Glomerular endothelial cell (primary cell): ENCODE measurements at regions not wholly inside any gene's neighbourhood (a gene's known extent, or its start where the extent isn't known, plus 50 kb on each side); places are given as distances from the start of the nearest gene placed in this dataset.

Experiments used
- DNase-seq: peaks from one replicate; pipeline ENCODE4 v3.0.0-alpha.2; 2011; ENCODE audit warnings: low read depth, low spot score; ENCODE audit errors: extremely low read depth

DNA sequence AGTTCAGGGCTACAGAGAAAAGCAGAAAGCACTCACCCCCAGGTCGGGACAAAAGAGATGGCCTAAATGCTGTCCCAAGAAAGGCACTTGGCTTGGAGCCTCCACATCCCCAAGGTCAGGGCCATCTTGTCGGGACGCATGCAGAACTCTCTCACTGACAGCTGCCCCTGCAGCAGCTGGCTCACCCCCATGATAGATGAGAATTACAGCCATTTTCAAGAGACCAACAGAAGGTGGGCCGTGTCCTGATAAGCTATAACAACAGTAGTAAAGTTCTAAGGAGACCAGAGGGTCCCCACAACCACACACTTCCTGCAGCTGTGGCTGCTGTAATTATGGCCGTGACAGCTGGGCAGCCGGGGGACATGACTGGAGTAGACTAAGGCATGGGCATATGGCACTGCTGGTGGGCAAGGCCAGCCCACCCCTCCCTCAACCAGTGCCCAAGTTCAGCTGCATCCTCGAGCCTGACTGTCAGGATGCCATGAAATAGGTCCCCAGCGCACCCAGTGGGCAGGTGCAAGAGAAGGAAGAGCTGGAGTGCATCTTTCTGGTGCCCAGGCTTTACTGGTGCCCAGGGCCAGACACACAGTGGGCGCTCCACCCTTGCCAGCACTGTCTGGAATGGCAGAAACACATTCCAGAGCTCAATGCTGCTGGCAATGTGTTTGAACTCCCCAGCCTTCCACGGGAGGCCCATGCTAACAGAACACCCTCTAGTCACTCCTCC lies 436.7 kb upstream of the ZNF507 start:
- no peak for DNase-seq

GRCh38 chr19:31910224-31910623 lies 435.2 kb upstream of the ZNF507 start:
- DNase-seq: no peak

DNA sequence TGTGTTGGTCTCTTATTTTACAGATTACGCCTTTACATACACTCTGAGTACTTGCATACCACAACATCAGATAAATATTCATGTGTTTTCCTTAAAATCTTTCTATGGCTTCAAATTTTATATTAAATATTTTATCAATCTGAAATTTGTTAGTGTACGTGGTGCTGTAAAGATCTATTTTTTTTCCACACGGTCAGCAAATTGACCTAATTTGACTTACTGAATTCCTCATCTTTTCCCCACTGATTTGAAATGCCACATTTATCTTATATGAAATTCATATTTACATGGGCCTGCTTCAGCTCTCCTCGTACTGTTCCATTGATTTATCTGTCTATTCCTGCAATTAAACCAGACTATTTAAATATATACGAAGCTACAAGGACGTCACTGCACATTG lies 433.8 kb upstream of the ZNF507 start:
- DNase-seq: no peak

DNA sequence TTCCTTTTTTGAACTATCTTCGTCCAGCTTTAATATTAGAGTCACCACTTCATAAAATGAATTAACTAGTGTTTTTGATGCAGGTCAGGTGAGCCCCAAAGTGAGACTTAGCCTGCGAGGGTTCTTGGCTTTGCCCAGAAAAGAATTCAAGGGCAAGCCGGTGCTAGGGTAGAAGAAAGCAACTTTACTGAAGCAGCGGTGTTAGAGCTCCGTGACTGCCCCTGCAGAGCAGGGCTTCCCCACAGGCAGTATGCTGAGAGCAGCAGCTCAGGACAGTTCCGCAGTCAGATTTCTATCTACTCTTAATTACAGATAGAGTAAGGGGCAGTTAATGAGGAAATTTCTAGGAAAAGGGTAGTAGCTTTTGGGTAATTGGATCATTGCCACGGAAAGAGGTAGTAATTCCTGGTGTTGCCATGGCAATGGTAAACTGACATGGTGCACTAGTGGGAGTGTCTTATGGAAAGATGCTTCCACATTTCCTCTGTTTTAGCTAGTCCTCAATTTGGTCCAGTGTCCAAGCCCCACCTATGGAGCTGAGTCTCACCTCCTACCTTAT lies 432.2 kb upstream of the ZNF507 start:
- DNase-seq: no peak

GRCh38 chr19:31930401-31930800 lies 415.0 kb upstream of the ZNF507 start:
- no peak for DNase-seq

- DNase-seq: no peak
These were observed 407.4 kb upstream of the ZNF507 start for GRCh38 chr19:31937983-31938382.

DNA sequence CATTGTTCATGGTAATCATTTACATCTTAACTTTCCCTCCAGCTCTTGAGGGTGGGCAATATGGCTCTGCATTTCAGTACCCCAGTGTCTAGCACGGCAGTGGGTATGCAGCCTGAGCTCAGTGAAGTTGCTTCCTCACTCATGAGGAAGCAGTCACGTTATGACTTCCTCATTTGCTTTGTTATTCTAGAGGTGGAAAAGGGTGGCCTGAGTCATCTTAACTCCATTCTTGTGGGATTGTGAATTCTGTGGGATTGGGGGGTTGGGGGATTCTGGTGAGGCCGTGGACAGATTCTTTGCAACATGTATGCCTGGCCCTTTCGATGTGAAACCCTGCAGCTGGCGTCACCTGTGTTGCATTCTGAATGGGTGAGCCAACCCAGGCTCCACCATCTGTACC lies 406.7 kb upstream of the ZNF507 start:
- DNase-seq: no peak

- no peak for DNase-seq
These were observed 405.0 kb upstream of the ZNF507 start for GRCh38 chr19:31940396-31940795.

DNA sequence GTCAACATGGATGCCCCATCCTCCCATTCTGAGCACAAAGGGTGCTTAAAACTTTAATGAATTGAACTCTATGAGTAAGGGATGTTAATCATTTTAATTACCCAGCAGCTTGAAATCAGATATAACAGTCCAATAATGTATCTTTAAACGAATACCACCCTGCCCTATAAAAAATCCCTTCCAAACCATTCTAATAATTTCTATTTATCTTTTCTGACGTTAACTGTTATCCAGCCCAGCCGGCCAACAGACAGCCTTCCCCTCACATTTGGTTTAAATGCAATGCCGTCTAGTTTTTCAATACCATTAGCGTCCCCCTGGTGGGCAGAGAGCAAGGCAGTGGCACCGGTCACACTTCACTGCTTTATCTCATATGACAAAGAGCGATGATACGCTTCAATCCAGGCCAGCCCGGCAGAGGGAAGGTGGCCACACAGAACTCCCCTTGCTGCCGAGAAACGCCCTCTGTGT lies 402.2 kb upstream of the ZNF507 start:
- DNase-seq: no peak

- no peak for DNase-seq
These were observed 401.6 kb upstream of the ZNF507 start for GRCh38 chr19:31943778-31944177.

- DNase-seq: no peak
These were observed 401.1 kb upstream of the ZNF507 start for GRCh38 chr19:31944326-31944725.

DNA sequence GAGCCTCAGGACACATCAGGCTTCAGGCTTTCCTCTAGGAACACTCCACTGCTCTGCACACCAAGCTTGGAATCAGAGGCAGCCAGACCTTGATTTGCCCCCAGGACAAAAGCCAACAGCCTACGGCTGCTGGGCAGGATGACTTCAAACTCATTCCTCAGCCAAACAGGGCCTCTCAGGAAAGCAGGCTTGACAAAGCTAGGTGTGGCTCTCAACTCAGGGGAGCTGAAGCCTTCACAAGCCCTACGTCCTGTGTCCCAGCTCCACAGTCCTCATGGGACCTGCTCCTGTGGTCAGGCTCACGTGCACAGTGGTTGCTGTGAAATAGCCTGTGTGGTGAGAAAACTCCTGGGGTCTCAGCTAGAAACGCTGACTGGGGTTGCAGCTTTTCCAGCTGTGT lies 398.9 kb upstream of the ZNF507 start:
- no peak for DNase-seq

DNA sequence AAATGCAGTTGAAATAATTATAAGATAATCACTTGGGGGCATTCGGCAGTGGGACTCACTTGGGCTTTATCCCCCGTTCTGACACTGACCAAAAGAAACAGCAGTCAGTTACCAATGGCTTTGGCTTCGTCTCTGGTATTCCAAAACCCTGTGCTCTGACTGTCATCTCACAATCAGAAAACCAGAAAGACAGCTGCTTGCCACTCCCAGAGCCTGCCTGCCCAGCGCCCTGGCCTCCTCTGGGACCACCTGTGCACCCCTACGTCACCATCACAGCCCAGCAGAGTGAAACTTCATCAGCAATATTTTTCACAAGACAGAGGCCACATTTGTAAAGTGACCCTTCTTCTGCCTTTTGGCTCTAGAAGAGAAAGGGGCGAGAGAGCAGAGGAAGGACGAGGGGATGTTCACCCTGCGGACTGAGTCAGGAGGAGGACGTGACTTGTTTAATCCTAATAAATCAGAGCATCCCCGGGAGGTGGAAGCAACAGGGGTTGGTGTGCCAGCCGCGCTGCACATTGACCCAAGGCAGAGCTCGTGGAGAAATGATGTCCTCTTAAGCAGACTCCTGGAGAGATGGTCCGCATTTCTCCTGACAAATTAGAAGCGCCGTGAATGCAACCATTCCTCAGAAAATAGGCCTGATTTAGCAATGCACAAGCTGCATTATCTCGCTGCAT lies 397.8 kb upstream of the ZNF507 start:
- DNase-seq: no peak

GRCh38 chr19:31952693-31953092 lies 392.7 kb upstream of the ZNF507 start:
- no peak for DNase-seq

GRCh38 chr19:31955061-31955460 lies 390.3 kb upstream of the ZNF507 start:
- DNase-seq: no peak

GRCh38 chr19:31955884-31956283 lies 389.5 kb upstream of the ZNF507 start:
- DNase-seq: no peak

DNA sequence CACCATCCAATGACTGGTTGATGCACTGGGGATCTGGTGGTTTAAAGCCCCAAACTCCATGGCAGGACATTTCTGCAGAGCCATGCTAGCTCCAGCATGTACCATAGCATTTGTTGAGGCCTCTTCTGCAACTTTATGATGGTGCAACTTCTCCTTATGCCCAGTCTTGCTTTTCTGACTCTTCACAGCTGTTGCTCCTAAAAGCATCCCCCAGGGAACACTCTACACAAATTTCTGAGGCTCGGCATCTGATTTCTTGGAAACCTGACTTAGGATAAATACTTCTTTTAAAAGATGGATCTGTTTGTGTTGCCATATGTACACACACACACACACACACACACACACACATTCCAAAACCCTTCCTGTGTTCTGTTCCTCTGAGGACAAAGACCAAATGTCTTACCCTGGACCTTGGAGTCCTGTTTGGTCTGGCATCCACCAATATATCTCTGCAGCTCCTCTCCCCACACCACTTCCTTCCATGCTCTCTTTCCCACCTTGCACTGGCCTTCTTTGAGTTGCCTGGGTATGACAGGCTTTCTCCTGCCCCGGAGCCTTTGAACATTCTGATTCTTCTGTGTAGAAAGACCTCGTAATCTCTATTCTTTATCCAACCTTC lies 388.5 kb upstream of the ZNF507 start:
- no peak for DNase-seq

DNA sequence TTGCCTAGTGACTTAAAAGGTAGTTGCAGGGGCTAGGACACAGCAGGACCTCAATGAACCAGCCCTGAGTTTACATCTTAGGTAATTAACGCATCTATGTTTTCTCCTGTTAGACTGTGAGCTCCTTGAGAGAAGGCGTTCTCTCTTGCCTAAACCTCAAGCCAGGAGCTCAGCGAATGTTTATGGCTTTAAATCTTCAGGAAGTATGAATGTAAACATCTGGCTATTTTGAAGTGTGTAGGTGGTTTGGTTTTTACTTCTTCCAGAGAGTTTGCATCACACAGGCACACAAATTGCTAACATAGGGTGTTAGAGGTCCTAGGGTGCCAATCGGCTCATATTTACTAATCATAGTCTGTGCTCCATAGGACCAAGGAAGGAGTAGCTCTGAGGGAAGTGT lies 387.7 kb upstream of the ZNF507 start:
- no peak for DNase-seq

DNA sequence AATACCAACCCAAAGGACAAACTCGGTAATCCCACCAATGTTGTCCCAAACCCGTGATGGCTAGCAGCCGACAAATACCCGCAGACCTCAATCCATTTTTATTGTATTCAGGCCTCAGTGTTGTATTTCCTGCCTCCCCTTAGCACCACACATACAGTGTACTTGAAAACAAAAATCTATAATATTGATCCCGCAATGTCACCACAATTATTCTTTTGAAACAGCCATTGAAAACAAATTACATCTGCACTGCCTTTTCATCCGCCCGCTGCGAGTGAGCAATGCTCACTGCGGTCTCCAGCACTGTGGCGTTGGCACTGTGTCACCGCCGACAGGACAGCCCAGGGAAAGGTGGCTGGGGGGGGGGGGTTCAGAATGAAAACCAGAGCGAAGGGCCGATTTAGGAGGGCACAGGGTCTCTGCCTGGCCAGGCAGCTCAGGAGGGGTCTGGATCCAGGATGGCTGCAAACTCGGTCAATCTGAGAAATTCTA lies 385.8 kb upstream of the ZNF507 start:
- DNase-seq: no peak

DNA sequence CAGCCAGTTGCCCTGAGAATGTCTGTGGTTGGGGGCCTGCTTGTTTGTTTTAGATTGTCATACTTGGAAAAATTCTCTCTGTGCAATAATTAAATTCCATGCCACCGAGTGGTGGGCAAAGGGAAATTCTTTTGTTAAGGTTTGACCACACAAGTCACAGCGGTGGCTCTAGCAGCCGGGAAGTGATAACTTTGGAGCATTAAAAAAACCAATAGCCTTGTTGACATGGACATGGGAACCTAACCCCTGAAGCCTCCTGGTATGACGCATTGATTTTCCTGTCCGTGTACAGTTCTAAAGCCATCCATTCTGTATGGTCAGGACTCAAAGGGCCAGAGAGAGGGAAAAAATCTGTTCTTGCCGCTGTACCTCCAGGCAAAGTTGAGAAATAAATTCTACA lies 384.9 kb upstream of the ZNF507 start:
- no peak for DNase-seq

DNA sequence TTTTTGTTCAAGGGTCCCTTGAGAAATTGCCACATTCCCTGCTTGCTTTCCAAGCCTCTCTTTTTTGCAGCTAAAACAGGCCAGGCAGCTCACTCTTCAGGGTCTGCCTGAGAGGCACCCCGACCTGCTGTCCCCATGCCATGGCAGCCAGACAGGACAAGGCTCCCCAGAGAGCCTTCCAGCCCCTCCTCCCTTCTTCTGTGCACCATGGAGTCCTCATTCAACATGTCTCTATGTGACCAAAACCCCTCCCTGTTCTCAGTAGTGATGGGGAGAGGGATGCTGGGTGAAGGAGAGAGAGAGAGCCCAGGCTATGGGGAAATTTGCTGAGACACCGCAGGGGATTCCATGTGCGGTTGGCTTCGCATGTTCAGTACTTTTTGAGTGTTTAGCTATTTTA lies 384.2 kb upstream of the ZNF507 start:
- DNase-seq: no peak

GRCh38 chr19:31961667-31962066 lies 383.7 kb upstream of the ZNF507 start:
- DNase-seq: no peak
